AG10803 (cell line): ENCODE measurements at regions not wholly inside any gene's neighbourhood (a gene's known extent, or its start where the extent isn't known, plus 50 kb on each side); places are given as distances from the start of the nearest gene placed in this dataset.

Source experiments
- DNase-seq: peaks from one replicate; pipeline ENCODE4 v3.0.0; 2010; ENCODE audit warnings: low read depth
- H3K4me3 ChIP-seq: 2 replicates; pipeline ENCODE4 v1.5.1; 2011; ENCODE audit warnings: mild to moderate bottlenecking, low read length, control low read depth
- CTCF ChIP-seq: conservative IDR thresholded peaks from 2 replicates; pipeline ENCODE4 v1.5.1; 2011; ENCODE audit warnings: mild to moderate bottlenecking, low read length, control low read depth, inconsistent platforms

- TF ChIP-seq CTCF = no peak
- no peak overlapping the region for H3K4me3 ChIP-seq
- no peak for DNase-seq
Observed at GRCh38 chr13:60757501-60758215, 360.6 kb downstream of the TDRD3 start.

- no peak for TF ChIP-seq CTCF
- DNase-seq = peak; percentile 0
- no peak overlapping the region for H3K4me3 ChIP-seq
Observed at GRCh38 chr13:60756306-60756705, 359.3 kb downstream of the TDRD3 start.

- DNase-seq = no peak
- no peak overlapping the region for H3K4me3 ChIP-seq
- TF ChIP-seq CTCF = no peak
Observed at GRCh38 chr13:60755380-60756163, 358.6 kb downstream of the TDRD3 start.

- no peak for DNase-seq
- no peak for TF ChIP-seq CTCF
- no peak overlapping the region for H3K4me3 ChIP-seq
Observed at GRCh38 chr13:60754211-60755090, 357.4 kb downstream of the TDRD3 start.

GRCh38 chr13:60753641-60754040 is 356.6 kb downstream of the TDRD3 start:
- no peak for DNase-seq
- no peak overlapping the region for H3K4me3 ChIP-seq
- no peak for TF ChIP-seq CTCF

- TF ChIP-seq CTCF = no peak
Observed at GRCh38 chr13:60745343-60745742, 348.3 kb downstream of the TDRD3 start.

More at GRCh38 chr13:60745343-60745742, 348.3 kb downstream of the TDRD3 start:
- no peak overlapping the region for H3K4me3 ChIP-seq
- no peak for DNase-seq
